ENCODE measurements at regions not wholly inside any gene's neighbourhood (a gene's known extent, or its start where the extent isn't known, plus 50 kb on each side); places are given as distances from the start of the nearest gene placed in this dataset.

DNA sequence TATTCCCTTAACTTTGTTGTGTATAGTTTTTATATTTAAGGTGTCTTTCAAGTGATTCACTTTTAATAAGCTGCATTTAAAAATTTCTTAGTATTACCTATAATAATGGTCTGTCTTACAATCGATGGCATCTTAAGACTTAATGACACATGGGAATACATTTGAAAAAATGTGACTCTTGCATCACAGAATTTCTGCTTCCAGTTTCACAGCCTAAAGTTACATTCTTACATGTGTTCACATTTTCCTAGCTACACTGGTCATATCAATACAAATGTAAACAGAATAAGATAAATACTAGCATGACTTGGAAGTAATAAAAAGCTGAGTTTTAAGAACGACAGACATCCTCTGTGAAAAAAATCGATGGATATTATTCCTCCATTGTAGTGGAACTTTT is 1597.1 kb upstream of the MIR17HG start:
- Histone ChIP-seq H3K4me1 (ENCODE audit: insufficient read depth) (no peaks in the 10 kb centered on the region), H3K27me3 (no peaks in the 10 kb centered on the region), H3K9me3 (no peaks in the 10 kb centered on the region), H3K36me3 (no peaks in the 10 kb centered on the region), H3K27ac (no peak overlapping the region), H3K4me3 (no peak overlapping the region)
- 75 to 88% (median 79%) methylated on average over 3 of the region's 3 CpGs for WGBS, 3 donors
- DNase-seq: no peak
- intact Hi-C loops (cut with DNase I): no loop called here
- TF ChIP-seq POLR2A (IDR thresholded peaks at IDR 0.05): no peak
- no peak for TF ChIP-seq EP300 (IDR thresholded peaks at IDR 0.05)
- TF ChIP-seq, protein P1, sequence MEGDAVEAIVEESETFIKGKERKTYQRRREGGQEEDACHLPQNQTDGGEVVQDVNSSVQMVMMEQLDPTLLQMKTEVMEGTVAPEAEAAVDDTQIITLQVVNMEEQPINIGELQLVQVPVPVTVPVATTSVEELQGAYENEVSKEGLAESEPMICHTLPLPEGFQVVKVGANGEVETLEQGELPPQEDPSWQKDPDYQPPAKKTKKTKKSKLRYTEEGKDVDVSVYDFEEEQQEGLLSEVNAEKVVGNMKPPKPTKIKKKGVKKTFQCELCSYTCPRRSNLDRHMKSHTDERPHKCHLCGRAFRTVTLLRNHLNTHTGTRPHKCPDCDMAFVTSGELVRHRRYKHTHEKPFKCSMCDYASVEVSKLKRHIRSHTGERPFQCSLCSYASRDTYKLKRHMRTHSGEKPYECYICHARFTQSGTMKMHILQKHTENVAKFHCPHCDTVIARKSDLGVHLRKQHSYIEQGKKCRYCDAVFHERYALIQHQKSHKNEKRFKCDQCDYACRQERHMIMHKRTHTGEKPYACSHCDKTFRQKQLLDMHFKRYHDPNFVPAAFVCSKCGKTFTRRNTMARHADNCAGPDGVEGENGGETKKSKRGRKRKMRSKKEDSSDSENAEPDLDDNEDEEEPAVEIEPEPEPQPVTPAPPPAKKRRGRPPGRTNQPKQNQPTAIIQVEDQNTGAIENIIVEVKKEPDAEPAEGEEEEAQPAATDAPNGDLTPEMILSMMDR (IDR thresholded peaks at IDR 0.05): no peak

DNA sequence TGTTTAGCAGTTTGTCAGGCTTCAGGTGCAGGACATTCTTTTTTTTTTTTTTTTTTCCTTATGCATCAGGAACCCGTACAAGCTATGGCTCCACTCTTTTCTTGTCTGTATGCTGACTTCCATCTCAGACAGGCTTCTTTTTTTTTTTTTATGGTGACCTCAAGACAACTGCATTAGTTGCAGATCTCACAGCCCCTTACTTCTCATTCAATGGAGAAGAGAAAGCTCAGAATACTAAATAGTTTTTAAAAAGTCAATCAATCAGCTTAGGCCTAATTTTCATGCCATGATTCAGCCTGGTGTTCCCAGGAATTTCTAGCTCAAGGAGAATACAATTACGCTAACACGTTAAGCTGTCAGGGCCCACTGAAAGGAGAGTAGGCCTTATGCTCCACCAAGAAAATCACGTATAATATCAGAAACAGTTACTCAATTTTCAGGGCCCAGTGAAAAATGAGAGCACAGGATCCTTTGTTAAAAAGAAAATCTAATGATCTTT is 1596.0 kb upstream of the MIR17HG start:
- H3K27me3 ChIP-seq: no peaks in the 10 kb centered on the region
- no peak for DNase-seq
- intact Hi-C loops (cut with DNase I): no loop called here
- H3K9me3 ChIP-seq: no peaks in the 10 kb centered on the region
- TF ChIP-seq POLR2A (IDR thresholded peaks at IDR 0.05): no peak
- no peak for TF ChIP-seq EP300 (IDR thresholded peaks at IDR 0.05)
- TF ChIP-seq, protein P1 (IDR thresholded peaks at IDR 0.05): no peak
- WGBS, 3 donors: 84 to 90% (median 86%) methylated on average over 4 of the region's 4 CpGs
- H3K4me1 ChIP-seq (ENCODE audit: insufficient read depth): no peaks in the 10 kb centered on the region
- H3K36me3 ChIP-seq: no peaks in the 10 kb centered on the region
- H3K27ac ChIP-seq: no peak overlapping the region
- no peak overlapping the region for H3K4me3 ChIP-seq

DNA sequence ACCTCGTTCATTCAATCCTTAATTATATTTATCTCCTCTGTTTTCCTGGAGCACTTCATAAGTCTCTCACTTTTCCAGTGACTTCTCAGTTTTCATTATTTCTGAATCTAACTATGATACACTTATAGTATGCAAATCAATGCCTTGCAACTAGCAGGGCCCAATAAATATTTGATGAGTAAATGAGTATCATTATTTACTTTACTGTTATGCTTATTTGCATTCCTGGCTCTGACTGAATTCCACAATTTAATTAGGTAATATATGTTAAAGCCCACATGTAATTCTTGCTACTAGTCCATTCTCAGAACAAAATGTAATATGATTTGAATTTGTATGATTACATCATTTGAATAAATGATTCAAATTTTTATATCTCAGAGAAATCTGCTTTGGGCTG is 1595.1 kb upstream of the MIR17HG start:
- intact Hi-C loops (cut with DNase I): no loop called here
- 55 to 60% (median 57%) methylated on average over 1 of the region's 1 CpG for WGBS, 3 donors
- Histone ChIP-seq H3K27me3 (no peaks in the 10 kb centered on the region), H3K36me3 (no peaks in the 10 kb centered on the region), H3K27ac (no peak overlapping the region), H3K4me1 (ENCODE audit: insufficient read depth) (no peaks in the 10 kb centered on the region), H3K9me3 (no peaks in the 10 kb centered on the region), H3K4me3 (no peak overlapping the region)
- no peak for DNase-seq
- TF ChIP-seq, protein P1 (IDR thresholded peaks at IDR 0.05): no peak
- TF ChIP-seq EP300 (IDR thresholded peaks at IDR 0.05) (no peak), POLR2A (IDR thresholded peaks at IDR 0.05) (no peak)

DNA sequence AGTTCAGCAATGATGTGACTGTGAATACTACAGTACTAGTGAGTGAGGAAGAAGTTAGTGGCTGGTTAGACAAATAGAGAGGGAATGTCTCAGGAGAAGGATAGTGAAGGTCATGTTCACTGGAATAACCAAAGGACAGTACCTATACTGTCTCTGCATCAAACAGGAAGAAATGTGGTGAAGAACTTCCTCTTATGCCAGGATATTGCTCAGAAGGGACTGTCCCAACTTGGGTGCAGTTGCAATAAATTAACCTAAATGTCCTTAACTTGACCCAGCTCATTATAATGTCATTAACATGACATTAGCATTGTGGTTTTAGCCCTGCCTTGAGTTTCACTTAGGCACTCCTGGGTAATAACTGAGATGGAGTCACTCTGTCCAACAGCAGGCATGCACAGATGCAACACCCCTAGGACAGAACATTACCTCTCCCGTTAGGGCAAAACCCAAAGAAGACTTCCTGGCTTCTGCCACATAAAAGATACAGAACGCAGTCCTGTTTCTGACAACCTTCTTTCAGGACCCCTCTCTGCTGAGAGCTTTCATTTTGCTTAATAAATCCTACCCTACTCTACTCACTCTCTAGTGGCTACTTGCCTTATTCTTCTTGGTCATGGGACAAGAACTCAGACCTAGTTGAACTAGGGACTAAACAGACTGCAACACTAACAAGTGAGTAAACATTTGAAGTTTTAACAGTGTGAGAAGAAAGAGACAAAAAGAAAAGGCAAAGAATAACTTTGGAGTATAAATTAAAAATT is 1591.6 kb upstream of the MIR17HG start:
- TF ChIP-seq POLR2A (IDR thresholded peaks at IDR 0.05) (no peak), EP300 (IDR thresholded peaks at IDR 0.05) (no peak)
- TF ChIP-seq, protein P1 (IDR thresholded peaks at IDR 0.05): no peak
- 89 to 93% (median 91%) methylated on average over 2 of the region's 2 CpGs for WGBS, 3 donors

More for the DNA sequence above, 1591.6 kb upstream of the MIR17HG start:
- Histone ChIP-seq H3K36me3 (no peaks in the 10 kb centered on the region), H3K4me3 (no peak overlapping the region), H3K27ac (no peak overlapping the region), H3K27me3 (no peaks in the 10 kb centered on the region), H3K9me3 (no peaks in the 10 kb centered on the region), H3K4me1 (ENCODE audit: insufficient read depth) (no peaks in the 10 kb centered on the region)
- intact Hi-C loops (cut with DNase I): no loop called here
- DNase-seq: no peak

Data from ovary (tissue), 7 donors.